ENCODE measurements at regions not wholly inside any gene's neighbourhood (a gene's known extent, or its start where the extent isn't known, plus 50 kb on each side); places are given as distances from the start of the nearest gene placed in this dataset.
A peak's percentile ranks its signal among the peaks of the same experiment; 100 is the strongest.

GRCh38 chr2:53435610-53436009, 332.0 kb upstream of the CHAC2 start:
- POLR2A ChIA-PET = no interaction called here
- H3K9me3 Mint-ChIP-seq = no peaks in the 10 kb centered on the region
- H3K27me3 Mint-ChIP-seq = peaks cover 0 to 9% of the 10 kb centered on the region in 2 donors
- Histone ChIP-seq H3K9me3 (no peaks in the 10 kb centered on the region), H3K27me3 (replicated peaks in 1 of 2; ENCODE audit: control insufficient read depth in 2 of 2, extremely low read depth in 1 of 2, insufficient read depth in 2 of 2, low read length in 1 of 2) (no peaks in the 10 kb centered on the region), H3K36me3 (ENCODE audit: control insufficient read depth in 2 of 2, extremely low read depth in 1 of 2, insufficient read depth in 1 of 2, low read length in 1 of 2) (no peaks in the 10 kb centered on the region), H3K4me1 (ENCODE audit: control insufficient read depth in 1 of 2, extremely low read depth in 1 of 2, insufficient read depth in 2 of 2, low read length in 2 of 2) (no peaks in the 10 kb centered on the region), H3K27ac (ENCODE audit: low read length) (no peak overlapping the region), H3K4me3 (ENCODE audit: control insufficient read depth in 1 of 2, extremely low read depth in 1 of 2, low read length in 1 of 2) (no peak overlapping the region)
- 60% methylated on average over 1 of the region's 2 CpGs for WGBS (ENCODE audit: insufficient coverage)
- no peaks in the 10 kb centered on the region for H3K4me1 Mint-ChIP-seq
- H3K4me3 Mint-ChIP-seq = no peak overlapping the region
- DNase-seq (no peak), ATAC-seq (replicated peaks in 1 of 4) (no peak)
- CTCF ChIA-PET = no interaction called here
- no peaks in the 10 kb centered on the region for H3K36me3 Mint-ChIP-seq
- H3K27ac Mint-ChIP-seq = no peak overlapping the region

DNA sequence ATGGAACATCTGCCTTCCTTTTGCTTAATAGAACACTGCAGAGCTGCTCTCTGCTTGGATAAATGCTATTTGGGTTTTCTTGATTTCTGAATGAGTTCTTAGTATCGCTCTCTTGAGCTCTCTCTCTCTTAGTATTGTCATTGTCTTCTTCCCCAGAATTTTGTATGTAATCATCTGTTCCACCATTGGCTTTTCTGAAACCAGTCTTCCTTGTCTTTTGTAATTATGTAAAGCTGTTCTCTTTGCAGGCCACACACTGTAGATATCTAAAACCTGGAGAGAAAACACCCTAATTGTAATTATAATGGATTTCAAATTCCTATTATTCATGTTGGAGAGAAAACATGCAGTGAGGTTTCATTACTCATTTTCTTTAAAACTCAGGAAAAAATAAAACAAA, 333.1 kb upstream of the CHAC2 start:
- no CpG with 5 or more reads among the region's 1 CpG for WGBS (ENCODE audit: insufficient coverage)
- no peaks in the 10 kb centered on the region for H3K36me3 Mint-ChIP-seq

GRCh38 chr2:53432936-53433335, 334.7 kb upstream of the CHAC2 start:
- ChIA-PET CTCF (no interaction called here), POLR2A (no interaction called here)
- H3K27me3 Mint-ChIP-seq = peaks cover 0 to 9% of the 10 kb centered on the region in 2 donors
- H3K36me3 ChIP-seq (ENCODE audit: control insufficient read depth in 2 of 2, extremely low read depth in 1 of 2, insufficient read depth in 1 of 2, low read length in 1 of 2) = no peaks in the 10 kb centered on the region
- H3K9me3 Mint-ChIP-seq = no peaks in the 10 kb centered on the region
- H3K4me1 Mint-ChIP-seq = no peaks in the 10 kb centered on the region
- no peaks in the 10 kb centered on the region for H3K27me3 ChIP-seq (replicated peaks in 1 of 2; ENCODE audit: control insufficient read depth in 2 of 2, extremely low read depth in 1 of 2, insufficient read depth in 2 of 2, low read length in 1 of 2)
- DNase-seq (no peak), ATAC-seq (replicated peaks in 1 of 4) (no peak)
- WGBS (ENCODE audit: insufficient coverage) = 89% methylated on average over 2 of the region's 3 CpGs
- no peak overlapping the region for H3K4me3 Mint-ChIP-seq
- H3K27ac Mint-ChIP-seq = no peak overlapping the region
- H3K4me1 ChIP-seq (ENCODE audit: control insufficient read depth in 1 of 2, extremely low read depth in 1 of 2, insufficient read depth in 2 of 2, low read length in 2 of 2) = no peaks in the 10 kb centered on the region
- no peaks in the 10 kb centered on the region for H3K9me3 ChIP-seq
- no peaks in the 10 kb centered on the region for H3K36me3 Mint-ChIP-seq
- no peak overlapping the region for H3K4me3 ChIP-seq (ENCODE audit: control insufficient read depth in 1 of 2, extremely low read depth in 1 of 2, low read length in 1 of 2)
- no peak overlapping the region for H3K27ac ChIP-seq (ENCODE audit: low read length)

More for the DNA sequence above, 333.1 kb upstream of the CHAC2 start:
- DNase-seq = no peak
- Mint-ChIP-seq H3K27ac (no peak overlapping the region), H3K27me3 (peaks cover 0 to 9% of the 10 kb centered on the region in 2 donors), H3K4me3 (no peak overlapping the region), H3K9me3 (no peaks in the 10 kb centered on the region), H3K4me1 (no peaks in the 10 kb centered on the region)
- no peaks in the 10 kb centered on the region for H3K4me1 ChIP-seq (ENCODE audit: control insufficient read depth in 1 of 2, extremely low read depth in 1 of 2, insufficient read depth in 2 of 2, low read length in 2 of 2)
- no peaks in the 10 kb centered on the region for H3K9me3 ChIP-seq
- CTCF ChIA-PET = no interaction called here
- no peak overlapping the region for H3K4me3 ChIP-seq (ENCODE audit: control insufficient read depth in 1 of 2, extremely low read depth in 1 of 2, low read length in 1 of 2)
- H3K27ac ChIP-seq (ENCODE audit: low read length) = no peak overlapping the region
- no peaks in the 10 kb centered on the region for H3K27me3 ChIP-seq (replicated peaks in 1 of 2; ENCODE audit: control insufficient read depth in 2 of 2, extremely low read depth in 1 of 2, insufficient read depth in 2 of 2, low read length in 1 of 2)
- POLR2A ChIA-PET = no interaction called here
- H3K36me3 ChIP-seq (ENCODE audit: control insufficient read depth in 2 of 2, extremely low read depth in 1 of 2, insufficient read depth in 1 of 2, low read length in 1 of 2) = no peaks in the 10 kb centered on the region
- no peak for ATAC-seq (replicated peaks in 1 of 4)

- no peak for ATAC-seq (replicated peaks in 1 of 4)
- Histone ChIP-seq H3K9me3 (no peaks in the 10 kb centered on the region), H3K27ac (ENCODE audit: low read length) (no peak overlapping the region), H3K27me3 (replicated peaks in 1 of 2; ENCODE audit: control insufficient read depth in 2 of 2, extremely low read depth in 1 of 2, insufficient read depth in 2 of 2, low read length in 1 of 2) (peaks cover 0 to under 1% of the 10 kb centered on the region in 2 experiments), H3K4me1 (ENCODE audit: control insufficient read depth in 1 of 2, extremely low read depth in 1 of 2, insufficient read depth in 2 of 2, low read length in 2 of 2) (no peaks in the 10 kb centered on the region), H3K4me3 (ENCODE audit: control insufficient read depth in 1 of 2, extremely low read depth in 1 of 2, low read length in 1 of 2) (no peak overlapping the region), H3K36me3 (ENCODE audit: control insufficient read depth in 2 of 2, extremely low read depth in 1 of 2, insufficient read depth in 1 of 2, low read length in 1 of 2) (no peaks in the 10 kb centered on the region)
- Mint-ChIP-seq H3K27me3 (peaks cover 3 to 11% of the 10 kb centered on the region in 2 donors), H3K4me1 (no peaks in the 10 kb centered on the region), H3K4me3 (no peak overlapping the region), H3K36me3 (no peaks in the 10 kb centered on the region), H3K9me3 (peaks cover 0 to 3% (median 0%) of the 10 kb centered on the region in 3 donors), H3K27ac (no peak overlapping the region)
- no peak for DNase-seq
- WGBS (ENCODE audit: insufficient coverage) = 63% methylated on average over 1 of the region's 2 CpGs
- ChIA-PET CTCF (interaction anchor here in 1 of 2 donors (0.6 kb wide), 1 partner anchor 1608 kb away, joined by 3 read pairs; no protein-coding TSS in a partner anchor), POLR2A (no interaction called here)
Measured at GRCh38 chr2:53429901-53430300, 337.7 kb upstream of the CHAC2 start.

- no peak for ATAC-seq (replicated peaks in 1 of 4)
- POLR2A ChIA-PET = no interaction called here
Measured at GRCh38 chr2:53424902-53425301, 342.7 kb upstream of the CHAC2 start.

GRCh38 chr2:53423465-53423864, 344.1 kb upstream of the CHAC2 start:
- no peaks in the 10 kb centered on the region for H3K4me1 Mint-ChIP-seq
- ATAC-seq (replicated peaks in 1 of 4) = no peak
- H3K36me3 Mint-ChIP-seq = no peaks in the 10 kb centered on the region
- no peaks in the 10 kb centered on the region for H3K36me3 ChIP-seq (ENCODE audit: control insufficient read depth in 2 of 2, extremely low read depth in 1 of 2, insufficient read depth in 1 of 2, low read length in 1 of 2)
- no peak for DNase-seq
- H3K27me3 ChIP-seq (replicated peaks in 1 of 2; ENCODE audit: control insufficient read depth in 2 of 2, extremely low read depth in 1 of 2, insufficient read depth in 2 of 2, low read length in 1 of 2) = peaks cover 0 to 7% of the 10 kb centered on the region in 2 experiments
- CTCF ChIA-PET = no interaction called here
- H3K27ac Mint-ChIP-seq = no peak overlapping the region
- H3K27me3 Mint-ChIP-seq = peaks cover 3 to 8% of the 10 kb centered on the region in 2 donors
- H3K9me3 ChIP-seq = no peaks in the 10 kb centered on the region
- WGBS (ENCODE audit: insufficient coverage) = 58% methylated on average over 2 of the region's 3 CpGs
- H3K4me3 Mint-ChIP-seq = no peak overlapping the region
- POLR2A ChIA-PET = no interaction called here
- H3K4me1 ChIP-seq (ENCODE audit: control insufficient read depth in 1 of 2, extremely low read depth in 1 of 2, insufficient read depth in 2 of 2, low read length in 2 of 2) = no peaks in the 10 kb centered on the region
- H3K4me3 ChIP-seq (ENCODE audit: control insufficient read depth in 1 of 2, extremely low read depth in 1 of 2, low read length in 1 of 2) = no peak overlapping the region
- no peak overlapping the region for H3K27ac ChIP-seq (ENCODE audit: low read length)
- H3K9me3 Mint-ChIP-seq = peaks cover 0 to 13% (median 2%) of the 10 kb centered on the region in 3 donors

More at GRCh38 chr2:53424902-53425301, 342.7 kb upstream of the CHAC2 start:
- Mint-ChIP-seq H3K4me3 (no peak overlapping the region), H3K27ac (no peak overlapping the region), H3K4me1 (no peaks in the 10 kb centered on the region), H3K27me3 (peaks cover 3 to 8% of the 10 kb centered on the region in 2 donors), H3K9me3 (peaks cover 0 to 13% (median 2%) of the 10 kb centered on the region in 3 donors), H3K36me3 (no peaks in the 10 kb centered on the region)
- no peaks in the 10 kb centered on the region for H3K4me1 ChIP-seq (ENCODE audit: control insufficient read depth in 1 of 2, extremely low read depth in 1 of 2, insufficient read depth in 2 of 2, low read length in 2 of 2)
- H3K4me3 ChIP-seq (ENCODE audit: control insufficient read depth in 1 of 2, extremely low read depth in 1 of 2, low read length in 1 of 2) = no peak overlapping the region
- no peaks in the 10 kb centered on the region for H3K36me3 ChIP-seq (ENCODE audit: control insufficient read depth in 2 of 2, extremely low read depth in 1 of 2, insufficient read depth in 1 of 2, low read length in 1 of 2)
- 69% methylated on average over 2 of the region's 3 CpGs for WGBS (ENCODE audit: insufficient coverage)
- H3K9me3 ChIP-seq = no peaks in the 10 kb centered on the region
- no peak overlapping the region for H3K27ac ChIP-seq (ENCODE audit: low read length)
- no peak for DNase-seq
- CTCF ChIA-PET = no interaction called here
- peaks cover 0 to 7% of the 10 kb centered on the region in 2 experiments for H3K27me3 ChIP-seq (replicated peaks in 1 of 2; ENCODE audit: control insufficient read depth in 2 of 2, extremely low read depth in 1 of 2, insufficient read depth in 2 of 2, low read length in 1 of 2)

DNA sequence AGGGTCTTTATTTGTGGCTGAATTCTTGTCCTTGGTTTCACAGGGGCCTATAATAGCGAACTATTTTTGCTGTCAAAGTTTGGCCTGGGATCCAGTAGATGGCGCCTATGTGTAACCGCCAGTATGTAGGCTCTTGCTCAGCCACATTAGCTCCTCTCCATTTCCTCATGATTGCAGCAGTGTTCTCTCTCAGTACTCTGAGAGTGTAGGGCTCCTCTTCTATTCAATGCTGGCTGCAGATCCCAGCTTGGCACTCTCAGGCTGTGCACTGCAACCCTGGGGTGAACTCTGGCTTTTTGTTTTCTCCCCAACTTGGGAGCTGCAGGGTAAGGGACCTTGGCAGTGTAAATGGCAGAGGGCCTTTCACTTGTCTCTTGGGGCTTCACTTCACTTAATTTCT, 344.6 kb upstream of the CHAC2 start:
- Histone ChIP-seq H3K4me3 (ENCODE audit: control insufficient read depth in 1 of 2, extremely low read depth in 1 of 2, low read length in 1 of 2) (no peak overlapping the region), H3K9me3 (no peaks in the 10 kb centered on the region), H3K27ac (ENCODE audit: low read length) (no peak overlapping the region), H3K27me3 (replicated peaks in 1 of 2; ENCODE audit: control insufficient read depth in 2 of 2, extremely low read depth in 1 of 2, insufficient read depth in 2 of 2, low read length in 1 of 2) (peaks cover 0 to 7% of the 10 kb centered on the region in 2 experiments), H3K36me3 (ENCODE audit: control insufficient read depth in 2 of 2, extremely low read depth in 1 of 2, insufficient read depth in 1 of 2, low read length in 1 of 2) (no peaks in the 10 kb centered on the region), H3K4me1 (ENCODE audit: control insufficient read depth in 1 of 2, extremely low read depth in 1 of 2, insufficient read depth in 2 of 2, low read length in 2 of 2) (no peaks in the 10 kb centered on the region)
- 82% methylated on average over 3 of the region's 3 CpGs for WGBS (ENCODE audit: insufficient coverage)
- Mint-ChIP-seq H3K4me3 (no peak overlapping the region), H3K9me3 (peaks cover 0 to 13% (median 2%) of the 10 kb centered on the region in 3 donors), H3K36me3 (no peaks in the 10 kb centered on the region), H3K27ac (no peak overlapping the region), H3K27me3 (peaks cover 3 to 8% of the 10 kb centered on the region in 2 donors), H3K4me1 (no peaks in the 10 kb centered on the region)
- ChIA-PET CTCF (no interaction called here), POLR2A (no interaction called here)
- DNase-seq (peak in 1 of 35 experiments; percentile 8), ATAC-seq (replicated peaks in 1 of 4) (no peak)
